WTC11 (cell line): ENCODE measurements at regions not wholly inside any gene's neighbourhood (a gene's known extent, or its start where the extent isn't known, plus 50 kb on each side); places are given as distances from the start of the nearest gene placed in this dataset.

Source experiments
- SMAD3 ChIP-seq: sonication (generic); formaldehyde crosslinking; IDR thresholded peaks from 2 replicates; pipeline ENCODE4 v1.8.0; 2022; ENCODE audit warnings: missing genetic modification reagents, mild to moderate bottlenecking, borderline replicate concordance
- SP1 ChIP-seq: sonication (generic); formaldehyde crosslinking; conservative IDR thresholded peaks from 2 replicates; pipeline ENCODE4 v1.8.1; 2022; ENCODE audit warnings: missing genetic modification reagents
- TEAD1 ChIP-seq: sonication (generic); formaldehyde crosslinking; IDR thresholded peaks from 2 replicates; pipeline ENCODE4 v1.8.0; 2022; ENCODE audit warnings: mild to moderate bottlenecking, missing genetic modification reagents
- TF ChIP-seq, protein P1 (sequence below): fragments of 200-600 bp; IDR thresholded peaks from 2 replicates; pipeline ENCODE4 v1.8.0; 2022; ENCODE audit warnings: antibody characterized with exemption
- TF ChIP-seq, protein P2 (sequence below): sonication (generic); formaldehyde crosslinking; conservative IDR thresholded peaks from 2 replicates; pipeline ENCODE4 v1.8.1; 2022; ENCODE audit warnings: mild to moderate bottlenecking, missing genetic modification reagents
- TF ChIP-seq, protein P3 (sequence below): sonication (generic); formaldehyde crosslinking; IDR thresholded peaks from 2 replicates; pipeline ENCODE4 v1.8.0; 2022; ENCODE audit warnings: mild to moderate bottlenecking, missing genetic modification reagents
- TF ChIP-seq, protein P4 (sequence below): sonication (generic); formaldehyde crosslinking; IDR thresholded peaks from 2 replicates; pipeline ENCODE4 v1.8.1; 2023; ENCODE audit warnings: mild to moderate bottlenecking, missing genetic modification reagents

DNA sequence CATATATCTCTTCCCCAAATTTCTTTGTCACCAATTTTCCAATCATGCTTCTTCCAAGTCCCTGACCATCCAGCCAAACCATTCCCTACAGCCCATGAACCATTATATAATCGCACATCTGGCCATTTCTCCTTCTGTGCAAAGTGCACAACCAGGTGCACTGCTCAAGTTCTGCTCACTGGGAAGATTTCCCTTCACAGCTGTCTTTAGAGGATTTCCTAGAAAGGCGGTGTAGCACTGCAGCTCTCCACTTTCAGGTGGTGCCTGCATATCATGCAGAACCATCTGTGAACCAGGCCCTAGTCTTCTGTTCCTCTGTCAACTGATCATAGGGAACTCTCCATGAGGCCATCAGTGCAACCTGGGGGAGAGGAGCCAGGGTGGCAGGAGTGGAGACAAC lies 95.0 kb upstream of the CABCOCO1 start:
- TF ChIP-seq, protein P1, sequence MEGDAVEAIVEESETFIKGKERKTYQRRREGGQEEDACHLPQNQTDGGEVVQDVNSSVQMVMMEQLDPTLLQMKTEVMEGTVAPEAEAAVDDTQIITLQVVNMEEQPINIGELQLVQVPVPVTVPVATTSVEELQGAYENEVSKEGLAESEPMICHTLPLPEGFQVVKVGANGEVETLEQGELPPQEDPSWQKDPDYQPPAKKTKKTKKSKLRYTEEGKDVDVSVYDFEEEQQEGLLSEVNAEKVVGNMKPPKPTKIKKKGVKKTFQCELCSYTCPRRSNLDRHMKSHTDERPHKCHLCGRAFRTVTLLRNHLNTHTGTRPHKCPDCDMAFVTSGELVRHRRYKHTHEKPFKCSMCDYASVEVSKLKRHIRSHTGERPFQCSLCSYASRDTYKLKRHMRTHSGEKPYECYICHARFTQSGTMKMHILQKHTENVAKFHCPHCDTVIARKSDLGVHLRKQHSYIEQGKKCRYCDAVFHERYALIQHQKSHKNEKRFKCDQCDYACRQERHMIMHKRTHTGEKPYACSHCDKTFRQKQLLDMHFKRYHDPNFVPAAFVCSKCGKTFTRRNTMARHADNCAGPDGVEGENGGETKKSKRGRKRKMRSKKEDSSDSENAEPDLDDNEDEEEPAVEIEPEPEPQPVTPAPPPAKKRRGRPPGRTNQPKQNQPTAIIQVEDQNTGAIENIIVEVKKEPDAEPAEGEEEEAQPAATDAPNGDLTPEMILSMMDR: no peak
- TF ChIP-seq, protein P2, sequence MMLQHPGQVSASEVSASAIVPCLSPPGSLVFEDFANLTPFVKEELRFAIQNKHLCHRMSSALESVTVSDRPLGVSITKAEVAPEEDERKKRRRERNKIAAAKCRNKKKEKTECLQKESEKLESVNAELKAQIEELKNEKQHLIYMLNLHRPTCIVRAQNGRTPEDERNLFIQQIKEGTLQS (CRISPR knock-in tag): no peak
- TF ChIP-seq SMAD3 (CRISPR knock-in tag): no peak
- TF ChIP-seq, protein P3, sequence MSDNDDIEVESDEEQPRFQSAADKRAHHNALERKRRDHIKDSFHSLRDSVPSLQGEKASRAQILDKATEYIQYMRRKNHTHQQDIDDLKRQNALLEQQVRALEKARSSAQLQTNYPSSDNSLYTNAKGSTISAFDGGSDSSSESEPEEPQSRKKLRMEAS (CRISPR knock-in tag): no peak
- no peak for TF ChIP-seq SP1 (CRISPR knock-in tag)
- TF ChIP-seq, protein P4, sequence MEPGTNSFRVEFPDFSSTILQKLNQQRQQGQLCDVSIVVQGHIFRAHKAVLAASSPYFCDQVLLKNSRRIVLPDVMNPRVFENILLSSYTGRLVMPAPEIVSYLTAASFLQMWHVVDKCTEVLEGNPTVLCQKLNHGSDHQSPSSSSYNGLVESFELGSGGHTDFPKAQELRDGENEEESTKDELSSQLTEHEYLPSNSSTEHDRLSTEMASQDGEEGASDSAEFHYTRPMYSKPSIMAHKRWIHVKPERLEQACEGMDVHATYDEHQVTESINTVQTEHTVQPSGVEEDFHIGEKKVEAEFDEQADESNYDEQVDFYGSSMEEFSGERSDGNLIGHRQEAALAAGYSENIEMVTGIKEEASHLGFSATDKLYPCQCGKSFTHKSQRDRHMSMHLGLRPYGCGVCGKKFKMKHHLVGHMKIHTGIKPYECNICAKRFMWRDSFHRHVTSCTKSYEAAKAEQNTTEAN (CRISPR knock-in tag): no peak
- no peak for TF ChIP-seq TEAD1 (CRISPR knock-in tag)
